Smooth muscle cell (in vitro differentiated cells): ENCODE measurements at regions not wholly inside any gene's neighbourhood (a gene's known extent, or its start where the extent isn't known, plus 50 kb on each side); places are given as distances from the start of the nearest gene placed in this dataset.

Source experiments
- DNase-seq: peaks from one replicate; lab custom pipeline; 2025; ENCODE audit not compliant: unreplicated experiment; lab: John Stamatoyannopoulos, UW
- H2AFZ ChIP-seq: fragments of 200-600 bp; sonication (generic); 2 replicates; pipeline ENCODE4 v1.6.0; 2016; ENCODE audit warnings: antibody characterized with exemption, low read depth, mild to moderate bottlenecking
- H3F3A ChIP-seq: fragments of 200-600 bp; sonication (generic); 2 replicates; pipeline ENCODE4 v1.6.0; 2017; ENCODE audit warnings: antibody characterized with exemption, low read depth
- H3K27ac ChIP-seq: fragments of 200-600 bp; sonication (generic); 2 replicates; pipeline ENCODE4 v1.5.1; 2016; ENCODE audit warnings: low read depth, mild to moderate bottlenecking
- H3K27me3 ChIP-seq: fragments of 200-600 bp; sonication (generic); 2 replicates; pipeline ENCODE4 v1.6.1; 2016; ENCODE audit warnings: low read depth, mild to moderate bottlenecking
- H3K36me3 ChIP-seq: fragments of 200-600 bp; sonication (generic); 2 replicates; pipeline ENCODE4 v1.5.1; 2016; ENCODE audit warnings: low read depth
- H3K4me1 ChIP-seq: fragments of 200-600 bp; sonication (generic); 2 replicates; pipeline ENCODE4 v1.5.1; 2016; ENCODE audit warnings: low read depth
- H3K4me2 ChIP-seq: fragments of 200-600 bp; sonication (generic); 2 replicates; pipeline ENCODE4 v1.6.0; 2016; ENCODE audit warnings: mild to moderate bottlenecking
- H3K4me3 ChIP-seq: fragments of 200-600 bp; sonication (generic); 2 replicates; pipeline ENCODE4 v1.5.1; 2016; ENCODE audit warnings: mild to moderate bottlenecking
- H3K79me2 ChIP-seq: fragments of 200-600 bp; sonication (generic); 2 replicates; pipeline ENCODE4 v1.6.0; 2016; ENCODE audit warnings: low read depth, mild to moderate bottlenecking
- H3K9ac ChIP-seq: fragments of 200-600 bp; sonication (generic); 2 replicates; pipeline ENCODE4 v1.6.0; 2016; ENCODE audit warnings: low read depth
- H3K9me3 ChIP-seq: fragments of 200-600 bp; sonication (generic); replicated peaks from 2 replicates; pipeline ENCODE4 v1.5.1; 2016; ENCODE audit warnings: low read depth
- H4K20me1 ChIP-seq: fragments of 200-600 bp; sonication (generic); 2 replicates; pipeline ENCODE4 v1.6.0; 2016; ENCODE audit warnings: low read depth
- WGBS: methylation state at CpG from one replicate; pipeline ENCODE4 v1.1.7; 2016; ENCODE audit warnings: low lambda C conversion rate; 5-methylcytosine and 5-hydroxymethylcytosine counted together
- TF ChIP-seq, protein P1 (sequence below): fragments of 200-600 bp; sonication (generic); IDR thresholded peaks from 2 replicates; pipeline ENCODE4 v1.5.1; 2017; ENCODE audit warnings: borderline replicate concordance, mild to moderate bottlenecking, antibody characterized with exemption; ENCODE audit not compliant: insufficient read depth, poor library complexity, severe bottlenecking

DNA sequence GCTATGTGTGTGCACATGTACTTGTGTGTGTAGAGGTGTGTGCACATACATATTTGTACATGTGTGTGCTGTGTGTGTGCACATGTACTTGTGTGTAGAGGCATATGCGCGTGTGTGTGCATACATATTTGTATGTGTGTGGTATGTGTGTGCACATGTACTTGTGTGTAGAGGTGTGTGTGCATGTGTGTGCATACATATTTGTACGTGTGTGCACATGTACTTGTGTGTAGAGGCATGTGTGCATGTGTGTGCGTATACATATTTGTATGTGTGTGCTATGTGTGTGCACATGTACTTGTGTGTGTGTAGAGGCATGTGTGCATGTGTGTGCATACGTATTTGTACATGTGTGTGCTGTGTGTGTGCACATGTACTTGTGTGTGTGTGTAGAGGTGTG is 291.9 kb downstream of the AJAP1 start:
- Histone ChIP-seq H3K4me3 (no peak overlapping the region), H3K9me3 (no peaks in the 10 kb centered on the region), H3K79me2 (no peaks in the 10 kb centered on the region), H3K27me3 (no peaks in the 10 kb centered on the region), H3K4me1 (no peaks in the 10 kb centered on the region), H3F3A (no peaks in the 10 kb centered on the region), H3K27ac (no peak overlapping the region), H3K4me2 (no peak overlapping the region), H4K20me1 (no peaks in the 10 kb centered on the region), H2AFZ (no peak overlapping the region), H3K36me3 (no peaks in the 10 kb centered on the region), H3K9ac (no peak overlapping the region)
- TF ChIP-seq, protein P1, sequence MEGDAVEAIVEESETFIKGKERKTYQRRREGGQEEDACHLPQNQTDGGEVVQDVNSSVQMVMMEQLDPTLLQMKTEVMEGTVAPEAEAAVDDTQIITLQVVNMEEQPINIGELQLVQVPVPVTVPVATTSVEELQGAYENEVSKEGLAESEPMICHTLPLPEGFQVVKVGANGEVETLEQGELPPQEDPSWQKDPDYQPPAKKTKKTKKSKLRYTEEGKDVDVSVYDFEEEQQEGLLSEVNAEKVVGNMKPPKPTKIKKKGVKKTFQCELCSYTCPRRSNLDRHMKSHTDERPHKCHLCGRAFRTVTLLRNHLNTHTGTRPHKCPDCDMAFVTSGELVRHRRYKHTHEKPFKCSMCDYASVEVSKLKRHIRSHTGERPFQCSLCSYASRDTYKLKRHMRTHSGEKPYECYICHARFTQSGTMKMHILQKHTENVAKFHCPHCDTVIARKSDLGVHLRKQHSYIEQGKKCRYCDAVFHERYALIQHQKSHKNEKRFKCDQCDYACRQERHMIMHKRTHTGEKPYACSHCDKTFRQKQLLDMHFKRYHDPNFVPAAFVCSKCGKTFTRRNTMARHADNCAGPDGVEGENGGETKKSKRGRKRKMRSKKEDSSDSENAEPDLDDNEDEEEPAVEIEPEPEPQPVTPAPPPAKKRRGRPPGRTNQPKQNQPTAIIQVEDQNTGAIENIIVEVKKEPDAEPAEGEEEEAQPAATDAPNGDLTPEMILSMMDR: no peak
- WGBS: 80% methylated on average over 5 of the region's 5 CpGs
- no peak for DNase-seq

DNA sequence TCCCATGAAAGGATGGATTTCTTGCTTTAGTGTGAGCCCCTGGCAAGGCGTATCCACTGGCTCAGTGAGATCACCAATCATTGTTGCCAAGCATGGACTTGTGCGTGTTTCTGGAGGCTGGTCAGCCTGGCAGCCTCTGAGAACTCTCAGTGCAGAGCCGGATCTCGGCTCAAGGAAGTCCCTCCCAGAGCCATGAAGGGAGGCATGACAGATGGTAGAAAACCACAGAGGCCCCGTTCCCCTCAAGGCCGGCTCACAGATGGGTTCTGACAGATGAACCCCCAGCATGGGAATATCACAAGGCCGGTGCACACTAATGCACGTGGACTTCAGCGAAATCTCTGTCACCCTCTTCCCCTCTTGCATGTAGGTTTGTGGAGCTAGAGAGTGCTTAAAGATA is 290.5 kb downstream of the AJAP1 start:
- no peaks in the 10 kb centered on the region for H3K4me1 ChIP-seq
- H3K79me2 ChIP-seq: no peaks in the 10 kb centered on the region
- 92% methylated on average over 9 of the region's 9 CpGs for WGBS
- no peaks in the 10 kb centered on the region for H3K36me3 ChIP-seq
- H3K27ac ChIP-seq: no peak overlapping the region
- no peak overlapping the region for H3K9ac ChIP-seq
- H3K9me3 ChIP-seq: no peaks in the 10 kb centered on the region
- H4K20me1 ChIP-seq: no peaks in the 10 kb centered on the region
- H2AFZ ChIP-seq: no peak overlapping the region
- H3K27me3 ChIP-seq: no peaks in the 10 kb centered on the region
- TF ChIP-seq, protein P1: no peak
- no peak overlapping the region for H3K4me2 ChIP-seq
- no peak overlapping the region for H3K4me3 ChIP-seq
- H3F3A ChIP-seq: no peaks in the 10 kb centered on the region
- DNase-seq: no peak

DNA sequence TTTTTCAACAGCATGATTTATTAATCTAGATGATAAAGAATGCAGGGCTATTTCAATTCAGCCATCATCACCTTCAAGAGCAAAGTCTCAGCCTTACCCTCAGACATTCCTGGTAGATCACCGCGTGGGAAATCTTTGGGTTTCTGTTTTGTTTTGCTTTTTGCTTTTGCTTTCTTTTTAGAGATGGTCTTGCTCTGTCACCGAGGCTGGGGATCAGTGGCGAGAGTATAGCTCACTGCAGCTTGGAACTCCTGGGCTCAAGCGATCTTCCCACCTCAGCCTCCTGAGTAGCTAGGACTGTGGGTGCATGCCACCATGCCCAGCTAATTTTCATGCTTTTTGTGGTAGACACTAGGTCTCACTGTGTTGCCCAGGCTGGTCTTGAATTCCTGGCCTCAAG is 289.7 kb downstream of the AJAP1 start:
- H3K27ac ChIP-seq: no peak overlapping the region
- H3F3A ChIP-seq: no peaks in the 10 kb centered on the region
- no peak overlapping the region for H3K4me3 ChIP-seq
- no peaks in the 10 kb centered on the region for H3K27me3 ChIP-seq
- no peak overlapping the region for H3K4me2 ChIP-seq
- no peak for DNase-seq
- H4K20me1 ChIP-seq: no peaks in the 10 kb centered on the region
- 69% methylated on average over 5 of the region's 5 CpGs for WGBS
- H3K9ac ChIP-seq: no peak overlapping the region
- H3K4me1 ChIP-seq: no peaks in the 10 kb centered on the region
- no peaks in the 10 kb centered on the region for H3K79me2 ChIP-seq
- no peak overlapping the region for H2AFZ ChIP-seq
- no peaks in the 10 kb centered on the region for H3K36me3 ChIP-seq
- TF ChIP-seq, protein P1: no peak
- no peaks in the 10 kb centered on the region for H3K9me3 ChIP-seq

DNA sequence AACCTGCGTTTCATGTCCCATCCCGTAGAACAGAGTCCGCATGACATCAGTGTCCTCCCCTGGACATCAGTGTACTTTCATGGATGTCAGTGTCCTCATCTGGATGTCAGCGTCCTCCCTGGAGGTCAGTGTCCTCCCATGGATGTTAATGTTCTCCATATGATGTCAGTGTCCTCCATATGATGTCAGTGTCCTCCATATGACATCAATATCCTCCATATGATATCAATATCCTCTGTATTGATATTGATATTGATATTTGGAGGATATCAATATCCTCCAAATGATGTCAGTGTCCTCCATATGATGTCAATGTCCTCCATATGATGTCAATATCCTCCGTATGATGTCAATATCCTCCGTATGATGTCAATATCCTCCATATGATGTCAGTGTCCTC is 284.9 kb downstream of the AJAP1 start:
- 85% methylated on average over 6 of the region's 6 CpGs for WGBS
- no peak for DNase-seq
- no peak overlapping the region for H3K9ac ChIP-seq
- H3K9me3 ChIP-seq: no peaks in the 10 kb centered on the region
- no peaks in the 10 kb centered on the region for H3K4me1 ChIP-seq
- H3K4me3 ChIP-seq: no peak overlapping the region
- TF ChIP-seq, protein P1: no peak
- H3K79me2 ChIP-seq: no peaks in the 10 kb centered on the region
- H3K27me3 ChIP-seq: no peaks in the 10 kb centered on the region
- H3K27ac ChIP-seq: no peak overlapping the region
- no peaks in the 10 kb centered on the region for H3F3A ChIP-seq
- no peak overlapping the region for H3K4me2 ChIP-seq
- no peaks in the 10 kb centered on the region for H3K36me3 ChIP-seq
- H4K20me1 ChIP-seq: no peaks in the 10 kb centered on the region
- H2AFZ ChIP-seq: no peak overlapping the region
